ENCODE measurements at regions not wholly inside any gene's neighbourhood (a gene's known extent, or its start where the extent isn't known, plus 50 kb on each side); places are given as distances from the start of the nearest gene placed in this dataset.

DNA sequence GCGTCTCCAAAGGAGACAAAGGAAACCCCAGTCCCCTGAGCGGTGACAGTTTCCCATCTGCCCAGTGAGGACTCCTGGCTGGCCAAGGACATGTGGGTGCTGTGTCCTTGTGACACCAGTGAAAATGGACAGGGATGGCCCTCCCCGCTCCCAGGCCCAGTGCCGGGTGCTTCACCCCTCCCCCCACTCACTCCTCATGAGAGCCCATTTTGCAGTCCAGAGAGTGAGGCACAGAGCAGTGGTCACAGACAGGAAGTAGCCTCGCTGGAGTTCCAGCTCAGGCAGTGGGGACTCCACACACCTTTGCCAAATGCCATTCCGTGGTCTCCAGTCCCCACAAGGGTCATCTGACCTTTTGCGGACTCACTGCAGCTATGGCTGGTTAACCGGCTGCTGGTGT, 642.9 kb downstream of the PTPRU start:
- peaks cover 0 to 3% (median 0%) of the 10 kb centered on the region in 4 donors for H3K27me3 ChIP-seq (ENCODE audit: control insufficient read depth in 4 of 4, insufficient read depth in 4 of 4, low read length in 3 of 4)
- 70% methylated on average over 8 of the region's 8 CpGs for WGBS

DNA sequence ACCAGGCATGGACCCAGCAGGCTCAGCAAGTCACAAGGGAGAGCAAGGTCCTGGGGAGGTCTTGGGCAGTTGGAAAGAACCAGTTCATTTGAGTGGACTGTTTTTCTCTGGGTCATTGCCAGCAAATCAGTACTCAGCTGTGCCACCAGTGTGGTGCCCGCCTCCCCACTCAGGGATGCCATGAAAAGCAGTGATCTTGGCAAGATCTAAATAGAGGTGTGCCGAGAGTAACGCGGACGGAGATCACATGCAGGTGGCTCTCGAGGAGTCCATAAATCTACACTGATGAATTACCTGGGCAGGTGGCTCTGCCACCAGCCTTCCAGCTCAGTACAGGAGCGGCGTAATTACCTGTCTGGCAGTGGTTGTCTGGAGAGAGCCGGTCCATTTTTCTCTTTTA, 642.2 kb downstream of the PTPRU start:
- Histone ChIP-seq H3K4me3 (ENCODE audit: low read depth in 1 of 3, low read length in 3 of 3) (no peak overlapping the region), H3K27me3 (ENCODE audit: control insufficient read depth in 4 of 4, insufficient read depth in 4 of 4, low read length in 3 of 4) (peaks cover 0 to 3% (median 0%) of the 10 kb centered on the region in 4 donors), H3K4me1 (ENCODE audit: control insufficient read depth in 4 of 4, insufficient read depth in 4 of 4, low read length in 3 of 4) (no peaks in the 10 kb centered on the region), H3K27ac (ENCODE audit: low read depth in 1 of 2, low read length in 2 of 2) (no peak overlapping the region), H3K36me3 (ENCODE audit: control insufficient read depth in 4 of 4, insufficient read depth in 3 of 4, low read depth in 1 of 4, low read length in 3 of 4) (no peaks in the 10 kb centered on the region), H3K9me3 (ENCODE audit: control insufficient read depth in 4 of 4, low read length in 3 of 4) (no peaks in the 10 kb centered on the region), H3K9ac (ENCODE audit: low read depth in 1 of 2, low read length in 2 of 2) (no peak overlapping the region)
- TF ChIP-seq, protein P1, sequence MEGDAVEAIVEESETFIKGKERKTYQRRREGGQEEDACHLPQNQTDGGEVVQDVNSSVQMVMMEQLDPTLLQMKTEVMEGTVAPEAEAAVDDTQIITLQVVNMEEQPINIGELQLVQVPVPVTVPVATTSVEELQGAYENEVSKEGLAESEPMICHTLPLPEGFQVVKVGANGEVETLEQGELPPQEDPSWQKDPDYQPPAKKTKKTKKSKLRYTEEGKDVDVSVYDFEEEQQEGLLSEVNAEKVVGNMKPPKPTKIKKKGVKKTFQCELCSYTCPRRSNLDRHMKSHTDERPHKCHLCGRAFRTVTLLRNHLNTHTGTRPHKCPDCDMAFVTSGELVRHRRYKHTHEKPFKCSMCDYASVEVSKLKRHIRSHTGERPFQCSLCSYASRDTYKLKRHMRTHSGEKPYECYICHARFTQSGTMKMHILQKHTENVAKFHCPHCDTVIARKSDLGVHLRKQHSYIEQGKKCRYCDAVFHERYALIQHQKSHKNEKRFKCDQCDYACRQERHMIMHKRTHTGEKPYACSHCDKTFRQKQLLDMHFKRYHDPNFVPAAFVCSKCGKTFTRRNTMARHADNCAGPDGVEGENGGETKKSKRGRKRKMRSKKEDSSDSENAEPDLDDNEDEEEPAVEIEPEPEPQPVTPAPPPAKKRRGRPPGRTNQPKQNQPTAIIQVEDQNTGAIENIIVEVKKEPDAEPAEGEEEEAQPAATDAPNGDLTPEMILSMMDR (IDR thresholded peaks at IDR 0.05; ENCODE audit: low read depth, low read length, missing input control), result no peak
- TF ChIP-seq, protein P2, sequence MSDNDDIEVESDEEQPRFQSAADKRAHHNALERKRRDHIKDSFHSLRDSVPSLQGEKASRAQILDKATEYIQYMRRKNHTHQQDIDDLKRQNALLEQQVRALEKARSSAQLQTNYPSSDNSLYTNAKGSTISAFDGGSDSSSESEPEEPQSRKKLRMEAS (IDR thresholded peaks at IDR 0.05), result no peak
- TF ChIP-seq TAF1 (conservative IDR thresholded peaks at IDR 0.05) (no peak), HNF4G (IDR thresholded peaks at IDR 0.05) (no peak), FOXA1 (IDR thresholded peaks at IDR 0.05) (no peak), SP1 (IDR thresholded peaks at IDR 0.05) (no peak), NR2F2 (IDR thresholded peaks at IDR 0.05) (no peak)
- TF ChIP-seq, protein P3, sequence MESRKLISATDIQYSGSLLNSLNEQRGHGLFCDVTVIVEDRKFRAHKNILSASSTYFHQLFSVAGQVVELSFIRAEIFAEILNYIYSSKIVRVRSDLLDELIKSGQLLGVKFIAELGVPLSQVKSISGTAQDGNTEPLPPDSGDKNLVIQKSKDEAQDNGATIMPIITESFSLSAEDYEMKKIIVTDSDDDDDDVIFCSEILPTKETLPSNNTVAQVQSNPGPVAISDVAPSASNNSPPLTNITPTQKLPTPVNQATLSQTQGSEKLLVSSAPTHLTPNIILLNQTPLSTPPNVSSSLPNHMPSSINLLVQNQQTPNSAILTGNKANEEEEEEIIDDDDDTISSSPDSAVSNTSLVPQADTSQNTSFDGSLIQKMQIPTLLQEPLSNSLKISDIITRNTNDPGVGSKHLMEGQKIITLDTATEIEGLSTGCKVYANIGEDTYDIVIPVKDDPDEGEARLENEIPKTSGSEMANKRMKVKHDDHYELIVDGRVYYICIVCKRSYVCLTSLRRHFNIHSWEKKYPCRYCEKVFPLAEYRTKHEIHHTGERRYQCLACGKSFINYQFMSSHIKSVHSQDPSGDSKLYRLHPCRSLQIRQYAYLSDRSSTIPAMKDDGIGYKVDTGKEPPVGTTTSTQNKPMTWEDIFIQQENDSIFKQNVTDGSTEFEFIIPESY (IDR thresholded peaks at IDR 0.05), result no peak
- no peak for DNase-seq (ENCODE audit: low spot score)
- 84% methylated on average over 9 of the region's 9 CpGs for WGBS

More for the DNA sequence above, 642.9 kb downstream of the PTPRU start:
- H3K9ac ChIP-seq (ENCODE audit: low read depth in 1 of 2, low read length in 2 of 2), result no peak overlapping the region
- TF ChIP-seq SP1 (IDR thresholded peaks at IDR 0.05) (no peak), FOXA1 (IDR thresholded peaks at IDR 0.05) (no peak), TAF1 (conservative IDR thresholded peaks at IDR 0.05) (no peak), EGR1 (IDR thresholded peaks at IDR 0.05; ENCODE audit: low read depth in 2 of 2) (no peak), RXRA (IDR thresholded peaks at IDR 0.05) (no peak), NR2F2 (IDR thresholded peaks at IDR 0.05) (no peak), GABPA (IDR thresholded peaks at IDR 0.05 in 1 of 2, conservative IDR thresholded peaks at IDR 0.05 in 1 of 2) (no peak), HNF4A (conservative IDR thresholded peaks at IDR 0.05) (no peak)
- TF ChIP-seq, protein P4, sequence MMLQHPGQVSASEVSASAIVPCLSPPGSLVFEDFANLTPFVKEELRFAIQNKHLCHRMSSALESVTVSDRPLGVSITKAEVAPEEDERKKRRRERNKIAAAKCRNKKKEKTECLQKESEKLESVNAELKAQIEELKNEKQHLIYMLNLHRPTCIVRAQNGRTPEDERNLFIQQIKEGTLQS (IDR thresholded peaks at IDR 0.05), result no peak
- TF ChIP-seq, protein P3 (IDR thresholded peaks at IDR 0.05), result no peak
- H3K36me3 ChIP-seq (ENCODE audit: control insufficient read depth in 4 of 4, insufficient read depth in 3 of 4, low read depth in 1 of 4, low read length in 3 of 4), result no peaks in the 10 kb centered on the region
- no peak overlapping the region for H3K27ac ChIP-seq (ENCODE audit: low read depth in 1 of 2, low read length in 2 of 2)
- H3K4me1 ChIP-seq (ENCODE audit: control insufficient read depth in 4 of 4, insufficient read depth in 4 of 4, low read length in 3 of 4), result no peaks in the 10 kb centered on the region
- H3K4me3 ChIP-seq (ENCODE audit: low read depth in 1 of 3, low read length in 3 of 3), result no peak overlapping the region
- no peaks in the 10 kb centered on the region for H3K9me3 ChIP-seq (ENCODE audit: control insufficient read depth in 4 of 4, low read length in 3 of 4)
- no peak for DNase-seq (ENCODE audit: low spot score)
